HG03135 (cell line): ENCODE measurements at regions not wholly inside any gene's neighbourhood (a gene's known extent, or its start where the extent isn't known, plus 50 kb on each side); places are given as distances from the start of the nearest gene placed in this dataset.

ENCODE experiments used
- ATAC-seq: cut with Tn5 transposase; IDR thresholded peaks from one replicate; pipeline ENCODE4 v1.9.1; 2021; ENCODE audit warnings: mild to moderate bottlenecking, moderate library complexity; ENCODE audit not compliant: unreplicated experiment

GRCh38 chr5:164360589-164360988 is 855.2 kb downstream of the MAT2B start:
- no peak for ATAC-seq

GRCh38 chr5:164361986-164362385 is 856.6 kb downstream of the MAT2B start:
- no peak for ATAC-seq

GRCh38 chr5:164362835-164363234 is 857.4 kb downstream of the MAT2B start:
- no peak for ATAC-seq

GRCh38 chr5:164364237-164365208 is 859.1 kb downstream of the MAT2B start:
- ATAC-seq, result no peak

- ATAC-seq, result no peak
Observed at GRCh38 chr5:164370841-164371240, 865.4 kb downstream of the MAT2B start.

- no peak for ATAC-seq
Observed at GRCh38 chr5:164372892-164373291, 867.5 kb downstream of the MAT2B start.

- no peak for ATAC-seq
Observed at GRCh38 chr5:164373876-164374275, 868.5 kb downstream of the MAT2B start.

- ATAC-seq, result no peak
Observed at GRCh38 chr5:164375051-164375450, 869.6 kb downstream of the MAT2B start.

- ATAC-seq, result no peak
Observed at GRCh38 chr5:164376843-164377242, 871.4 kb downstream of the MAT2B start.

- ATAC-seq, result no peak
Observed at GRCh38 chr5:164377746-164378145, 872.3 kb downstream of the MAT2B start.

GRCh38 chr5:164383662-164384061 is 878.2 kb downstream of the MAT2B start:
- no peak for ATAC-seq

- ATAC-seq, result no peak
Observed at GRCh38 chr5:164392531-164392930, 887.1 kb downstream of the MAT2B start.

- no peak for ATAC-seq
Observed at GRCh38 chr5:164394686-164395194, 889.3 kb downstream of the MAT2B start.

GRCh38 chr5:164412531-164412930 is 907.1 kb downstream of the MAT2B start:
- no peak for ATAC-seq

- no peak for ATAC-seq
Observed at GRCh38 chr5:164420161-164420560, 914.7 kb downstream of the MAT2B start.

GRCh38 chr5:164422400-164422799 is 917.0 kb downstream of the MAT2B start:
- no peak for ATAC-seq

- no peak for ATAC-seq
Observed at GRCh38 chr5:164431634-164432304, 926.4 kb downstream of the MAT2B start.

GRCh38 chr5:164433106-164433870 is 927.9 kb downstream of the MAT2B start:
- ATAC-seq, result no peak

GRCh38 chr5:164435576-164435975 is 930.2 kb downstream of the MAT2B start:
- ATAC-seq, result no peak

GRCh38 chr5:164439799-164440198 is 934.4 kb downstream of the MAT2B start:
- ATAC-seq, result no peak

- ATAC-seq, result no peak
Observed at GRCh38 chr5:164449460-164449859, 944.0 kb downstream of the MAT2B start.
